BE2C (cell line): ENCODE measurements at regions not wholly inside any gene's neighbourhood (a gene's known extent, or its start where the extent isn't known, plus 50 kb on each side); places are given as distances from the start of the nearest gene placed in this dataset.

Experiments used
- DNase-seq: peaks from one replicate; pipeline ENCODE4 v3.0.0-alpha.2; 2020
- H3K27me3 ChIP-seq: fragments of 250-450 bp; sonication (Bioruptor Pico); 2 replicates; pipeline ENCODE4 v1.5.1; 2020; ENCODE audit warnings: mild to moderate bottlenecking
- H3K36me3 ChIP-seq: fragments of 250-450 bp; sonication (Bioruptor Pico); 2 replicates; pipeline ENCODE4 v1.5.1; 2020; ENCODE audit warnings: mild to moderate bottlenecking
- H3K4me1 ChIP-seq: fragments of 250-450 bp; sonication (Bioruptor Pico); 2 replicates; pipeline ENCODE4 v1.5.1; 2020
- H3K4me3 ChIP-seq: 2 replicates; pipeline ENCODE4 v1.5.1; 2011; ENCODE audit warnings: low read depth, low read length
- H3K9me3 ChIP-seq: fragments of 250-450 bp; sonication (Bioruptor Pico); 2 replicates; pipeline ENCODE4 v1.5.1; 2020
- TF ChIP-seq, protein P1 (sequence below): IDR thresholded peaks from 2 replicates; pipeline ENCODE4 v1.5.1; 2012; ENCODE audit warnings: mild to moderate bottlenecking, low read depth, low read length

DNA sequence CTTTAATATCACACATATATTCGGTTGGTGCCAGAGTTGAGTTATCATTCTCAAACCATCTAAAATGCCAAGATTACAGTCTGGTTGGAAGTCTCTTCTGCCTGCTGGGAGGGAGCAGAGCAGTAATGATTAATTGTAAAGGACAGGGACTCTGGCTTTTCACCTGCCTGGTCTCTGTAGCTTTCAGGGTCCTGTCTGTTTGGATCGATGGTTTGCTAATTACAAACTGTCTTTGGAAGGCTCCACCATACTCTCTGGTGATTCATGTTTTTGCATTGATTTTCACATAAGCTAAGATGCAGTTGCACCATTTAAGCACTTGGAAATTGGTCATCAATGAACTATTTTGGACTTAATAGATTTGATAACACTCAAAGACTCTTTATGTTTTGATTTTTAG is 350.4 kb upstream of the SATB1 start:
- no peaks in the 10 kb centered on the region for H3K4me1 ChIP-seq
- H3K36me3 ChIP-seq = no peaks in the 10 kb centered on the region
- DNase-seq = no peak
- H3K27me3 ChIP-seq = no peaks in the 10 kb centered on the region
- H3K4me3 ChIP-seq = no peak overlapping the region
- no peaks in the 10 kb centered on the region for H3K9me3 ChIP-seq
- TF ChIP-seq, protein P1, sequence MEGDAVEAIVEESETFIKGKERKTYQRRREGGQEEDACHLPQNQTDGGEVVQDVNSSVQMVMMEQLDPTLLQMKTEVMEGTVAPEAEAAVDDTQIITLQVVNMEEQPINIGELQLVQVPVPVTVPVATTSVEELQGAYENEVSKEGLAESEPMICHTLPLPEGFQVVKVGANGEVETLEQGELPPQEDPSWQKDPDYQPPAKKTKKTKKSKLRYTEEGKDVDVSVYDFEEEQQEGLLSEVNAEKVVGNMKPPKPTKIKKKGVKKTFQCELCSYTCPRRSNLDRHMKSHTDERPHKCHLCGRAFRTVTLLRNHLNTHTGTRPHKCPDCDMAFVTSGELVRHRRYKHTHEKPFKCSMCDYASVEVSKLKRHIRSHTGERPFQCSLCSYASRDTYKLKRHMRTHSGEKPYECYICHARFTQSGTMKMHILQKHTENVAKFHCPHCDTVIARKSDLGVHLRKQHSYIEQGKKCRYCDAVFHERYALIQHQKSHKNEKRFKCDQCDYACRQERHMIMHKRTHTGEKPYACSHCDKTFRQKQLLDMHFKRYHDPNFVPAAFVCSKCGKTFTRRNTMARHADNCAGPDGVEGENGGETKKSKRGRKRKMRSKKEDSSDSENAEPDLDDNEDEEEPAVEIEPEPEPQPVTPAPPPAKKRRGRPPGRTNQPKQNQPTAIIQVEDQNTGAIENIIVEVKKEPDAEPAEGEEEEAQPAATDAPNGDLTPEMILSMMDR = no peak

DNA sequence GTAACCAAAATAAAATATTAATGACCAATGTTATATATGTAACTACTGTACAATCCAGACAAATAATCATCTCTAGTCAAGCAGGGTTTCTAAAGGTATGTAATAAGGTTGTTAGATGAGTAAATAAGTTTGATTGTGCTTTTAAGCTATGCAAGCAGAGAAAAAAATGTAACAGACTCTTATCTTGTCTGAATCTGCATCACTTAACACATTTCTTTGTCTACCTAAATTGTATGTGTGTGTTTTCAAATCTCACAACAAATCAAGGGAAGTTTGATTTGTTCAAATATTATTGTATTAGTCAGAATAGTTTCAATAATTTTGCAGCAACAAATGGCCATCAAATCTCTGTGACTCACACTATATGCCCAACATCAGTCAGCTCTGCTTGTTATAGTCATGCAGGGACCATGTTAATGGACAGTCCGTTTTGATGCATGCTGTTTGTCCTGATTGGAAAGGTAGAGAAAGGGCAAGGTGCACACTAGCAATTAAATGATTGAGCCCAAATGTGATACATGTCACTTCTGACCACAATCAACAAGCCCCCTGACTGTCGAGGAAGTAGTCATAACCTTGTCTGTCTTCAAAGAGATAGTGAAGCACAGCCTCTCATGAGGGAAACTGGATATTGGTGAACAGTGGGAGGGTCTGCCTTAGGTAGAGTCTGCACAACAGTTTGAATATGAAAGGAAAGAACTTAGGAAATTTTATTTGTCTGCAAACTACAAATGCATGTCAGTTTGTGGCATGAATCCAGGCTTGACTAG is 349.4 kb upstream of the SATB1 start:
- Histone ChIP-seq H3K27me3 (no peaks in the 10 kb centered on the region), H3K4me1 (no peaks in the 10 kb centered on the region), H3K9me3 (no peaks in the 10 kb centered on the region), H3K36me3 (no peaks in the 10 kb centered on the region), H3K4me3 (no peak overlapping the region)
- TF ChIP-seq, protein P1 = no peak
- DNase-seq = no peak

DNA sequence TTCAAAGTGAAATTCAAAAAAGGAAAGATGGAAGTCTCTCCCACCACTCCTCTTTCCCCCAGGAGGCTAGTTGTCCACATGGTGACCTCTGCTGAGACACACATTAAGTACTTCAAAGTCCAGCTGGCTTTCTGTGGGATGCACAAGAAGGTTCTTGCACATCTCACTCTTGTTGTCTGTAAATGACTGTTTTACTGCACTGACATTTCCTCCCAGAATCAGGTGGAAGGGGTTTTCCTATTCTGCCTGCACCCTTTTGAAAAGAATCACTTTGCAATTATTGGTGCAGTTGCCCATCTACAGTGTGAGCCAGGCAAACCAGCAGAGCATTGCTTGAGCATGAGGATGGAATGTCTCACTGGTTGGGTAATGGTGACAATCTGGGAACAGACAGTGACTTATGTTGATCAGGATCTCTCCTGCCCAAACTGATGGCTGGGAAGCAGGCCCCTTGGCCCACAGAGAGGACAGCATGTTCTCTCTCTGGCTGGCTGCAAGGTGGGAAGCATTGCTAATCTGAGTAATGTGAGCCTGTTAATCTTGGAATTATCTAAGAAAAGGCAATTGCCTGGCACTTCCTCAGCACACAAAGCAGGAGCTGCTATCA is 347.7 kb upstream of the SATB1 start:
- DNase-seq = no peak
- Histone ChIP-seq H3K27me3 (no peaks in the 10 kb centered on the region), H3K4me3 (no peak overlapping the region), H3K4me1 (no peaks in the 10 kb centered on the region), H3K9me3 (no peaks in the 10 kb centered on the region), H3K36me3 (no peaks in the 10 kb centered on the region)
- TF ChIP-seq, protein P1 = no peak

DNA sequence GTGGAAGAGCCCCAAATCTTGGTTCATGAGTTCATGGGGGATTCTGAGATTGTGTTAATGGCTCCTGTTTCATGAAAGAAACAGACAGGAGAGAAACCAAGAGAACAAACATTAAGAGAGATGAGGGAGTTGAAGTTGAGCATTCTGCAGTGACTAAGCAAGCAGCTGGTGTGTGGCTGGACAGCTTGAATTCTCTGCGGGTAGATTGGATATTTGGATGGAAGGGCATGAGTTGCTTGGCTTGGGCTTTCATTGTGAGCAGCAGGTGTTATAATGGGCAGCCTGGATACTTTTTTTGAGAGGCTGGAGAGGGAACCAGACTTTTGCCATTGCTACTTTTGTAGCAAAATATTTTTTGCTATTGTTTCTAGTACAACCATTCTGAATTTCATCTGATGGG is 346.8 kb upstream of the SATB1 start:
- no peak for DNase-seq
- Histone ChIP-seq H3K4me1 (no peaks in the 10 kb centered on the region), H3K9me3 (no peaks in the 10 kb centered on the region), H3K36me3 (no peaks in the 10 kb centered on the region), H3K27me3 (no peaks in the 10 kb centered on the region), H3K4me3 (no peak overlapping the region)
- TF ChIP-seq, protein P1 = no peak

DNA sequence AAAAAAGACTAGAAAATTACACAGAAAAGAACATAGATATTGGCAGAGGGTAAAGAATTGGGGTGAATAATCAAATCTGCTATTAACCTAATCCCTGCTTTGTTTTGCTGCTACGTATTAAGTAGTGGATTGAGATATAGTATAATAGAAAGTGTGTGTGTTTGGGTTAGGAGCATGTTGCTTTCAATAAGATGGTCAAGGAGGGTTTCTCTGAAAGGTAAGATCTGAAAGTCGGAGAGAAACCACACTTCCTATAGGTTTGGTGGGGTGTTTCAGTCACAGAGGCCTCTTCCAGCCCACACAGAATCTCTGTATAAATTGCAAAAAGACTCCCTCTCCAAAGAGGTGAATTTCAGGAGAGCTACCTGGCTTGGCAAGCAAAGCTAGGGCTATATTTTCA is 345.7 kb upstream of the SATB1 start:
- TF ChIP-seq, protein P1 = no peak
- DNase-seq = no peak
- Histone ChIP-seq H3K27me3 (no peaks in the 10 kb centered on the region), H3K9me3 (no peaks in the 10 kb centered on the region), H3K4me1 (no peaks in the 10 kb centered on the region), H3K36me3 (no peaks in the 10 kb centered on the region), H3K4me3 (no peak overlapping the region)

DNA sequence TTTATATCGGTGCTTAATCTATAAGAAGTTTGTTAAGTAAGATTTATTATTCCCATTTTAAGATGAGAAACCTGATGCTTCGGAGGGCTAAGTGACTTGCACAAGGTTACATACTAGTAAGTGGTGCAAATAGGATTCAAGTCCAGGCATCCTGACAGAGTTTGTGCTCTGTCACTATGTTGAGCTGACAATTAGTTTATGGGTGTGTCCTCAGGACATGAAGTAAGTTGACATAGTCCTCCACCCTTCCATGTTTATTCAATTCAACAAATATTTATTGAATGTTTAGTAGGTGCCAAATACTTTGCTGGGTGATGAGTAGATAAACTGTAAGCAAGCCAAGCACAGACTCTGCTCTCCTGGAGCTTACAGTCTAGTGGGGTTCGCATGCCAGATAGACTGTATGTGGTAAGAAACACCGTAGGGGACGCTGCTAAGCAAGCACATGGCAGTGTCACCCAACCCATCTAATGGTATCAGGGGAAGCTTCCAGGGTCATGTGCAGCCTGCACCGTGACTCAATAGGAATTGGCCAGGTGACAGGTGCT is 342.7 kb upstream of the SATB1 start:
- Histone ChIP-seq H3K9me3 (no peaks in the 10 kb centered on the region), H3K4me1 (no peaks in the 10 kb centered on the region), H3K4me3 (no peak overlapping the region), H3K36me3 (no peaks in the 10 kb centered on the region), H3K27me3 (no peaks in the 10 kb centered on the region)
- TF ChIP-seq, protein P1 = no peak
- DNase-seq = no peak
